AG09319 (cell line): ENCODE measurements at regions not wholly inside any gene's neighbourhood (a gene's known extent, or its start where the extent isn't known, plus 50 kb on each side); places are given as distances from the start of the nearest gene placed in this dataset.

Experiments used
- DNase-seq: peaks from one replicate; pipeline ENCODE4 v3.0.0-alpha.2; 2010; ENCODE audit warnings: low read depth; ENCODE audit errors: extremely low read depth
- TF ChIP-seq, protein P1 (sequence below): IDR thresholded peaks from 2 replicates; pipeline ENCODE4 v1.5.1; 2011; ENCODE audit warnings: low read depth, mild to moderate bottlenecking, inconsistent platforms, low read length, moderate library complexity

DNA sequence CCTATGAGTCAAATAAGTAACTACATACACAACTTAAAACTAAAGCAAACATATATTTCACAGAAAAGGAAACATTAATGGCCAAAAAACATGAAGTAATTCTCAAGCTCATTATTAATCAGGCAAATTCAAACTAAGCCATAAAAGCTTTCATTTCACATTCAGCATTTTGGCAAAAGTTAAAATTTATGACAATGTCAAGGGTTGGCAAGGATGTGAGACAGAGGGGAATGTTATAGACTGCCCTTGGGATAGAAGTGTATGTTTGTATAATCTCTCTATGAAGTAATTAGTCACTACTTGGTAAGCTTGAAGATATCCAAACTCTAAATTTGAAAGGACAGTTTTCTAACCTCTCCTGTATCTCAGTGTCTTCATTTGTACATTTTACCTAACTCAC, 539.4 kb downstream of the RIT2 start:
- no peak for DNase-seq
- TF ChIP-seq, protein P1, sequence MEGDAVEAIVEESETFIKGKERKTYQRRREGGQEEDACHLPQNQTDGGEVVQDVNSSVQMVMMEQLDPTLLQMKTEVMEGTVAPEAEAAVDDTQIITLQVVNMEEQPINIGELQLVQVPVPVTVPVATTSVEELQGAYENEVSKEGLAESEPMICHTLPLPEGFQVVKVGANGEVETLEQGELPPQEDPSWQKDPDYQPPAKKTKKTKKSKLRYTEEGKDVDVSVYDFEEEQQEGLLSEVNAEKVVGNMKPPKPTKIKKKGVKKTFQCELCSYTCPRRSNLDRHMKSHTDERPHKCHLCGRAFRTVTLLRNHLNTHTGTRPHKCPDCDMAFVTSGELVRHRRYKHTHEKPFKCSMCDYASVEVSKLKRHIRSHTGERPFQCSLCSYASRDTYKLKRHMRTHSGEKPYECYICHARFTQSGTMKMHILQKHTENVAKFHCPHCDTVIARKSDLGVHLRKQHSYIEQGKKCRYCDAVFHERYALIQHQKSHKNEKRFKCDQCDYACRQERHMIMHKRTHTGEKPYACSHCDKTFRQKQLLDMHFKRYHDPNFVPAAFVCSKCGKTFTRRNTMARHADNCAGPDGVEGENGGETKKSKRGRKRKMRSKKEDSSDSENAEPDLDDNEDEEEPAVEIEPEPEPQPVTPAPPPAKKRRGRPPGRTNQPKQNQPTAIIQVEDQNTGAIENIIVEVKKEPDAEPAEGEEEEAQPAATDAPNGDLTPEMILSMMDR = no peak

DNA sequence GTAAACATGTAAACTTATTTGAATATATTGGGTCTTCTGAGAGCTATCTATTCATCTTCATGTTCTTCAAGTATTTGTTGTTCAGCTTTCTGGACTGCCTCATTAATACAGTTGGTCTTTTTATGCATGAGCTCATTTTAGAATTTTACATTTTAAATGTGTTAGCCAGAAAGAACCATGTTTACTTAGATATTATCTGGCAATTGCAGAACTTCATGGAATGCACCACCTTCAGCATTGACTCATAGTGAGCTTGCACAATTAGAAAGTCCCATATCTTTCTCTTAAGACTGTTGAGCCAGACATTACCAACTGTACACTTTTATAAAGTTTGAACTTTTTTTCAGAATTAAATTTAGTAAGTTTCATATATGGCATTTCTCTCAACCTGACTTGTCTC, 536.7 kb downstream of the RIT2 start:
- TF ChIP-seq, protein P1 = no peak
- no peak for DNase-seq

DNA sequence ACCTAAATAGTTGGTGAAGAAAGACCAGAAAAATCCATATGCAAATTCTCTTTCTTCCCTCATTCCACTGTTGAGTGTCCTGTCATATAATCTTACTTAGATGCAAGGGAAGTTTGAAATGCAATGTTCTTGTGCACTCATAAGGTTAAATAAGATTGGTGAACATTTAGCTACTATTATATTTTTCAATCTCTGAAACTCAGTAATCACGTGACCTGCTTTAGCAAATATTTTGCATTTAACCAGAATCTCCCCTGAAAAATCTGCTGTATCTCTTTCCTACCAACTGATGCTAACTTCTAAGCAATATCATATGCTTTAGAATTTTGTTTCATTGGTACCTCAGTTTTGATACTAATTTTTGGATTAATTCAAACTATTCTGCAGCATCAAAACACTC, 533.2 kb downstream of the RIT2 start:
- DNase-seq = no peak
- TF ChIP-seq, protein P1 = no peak

DNA sequence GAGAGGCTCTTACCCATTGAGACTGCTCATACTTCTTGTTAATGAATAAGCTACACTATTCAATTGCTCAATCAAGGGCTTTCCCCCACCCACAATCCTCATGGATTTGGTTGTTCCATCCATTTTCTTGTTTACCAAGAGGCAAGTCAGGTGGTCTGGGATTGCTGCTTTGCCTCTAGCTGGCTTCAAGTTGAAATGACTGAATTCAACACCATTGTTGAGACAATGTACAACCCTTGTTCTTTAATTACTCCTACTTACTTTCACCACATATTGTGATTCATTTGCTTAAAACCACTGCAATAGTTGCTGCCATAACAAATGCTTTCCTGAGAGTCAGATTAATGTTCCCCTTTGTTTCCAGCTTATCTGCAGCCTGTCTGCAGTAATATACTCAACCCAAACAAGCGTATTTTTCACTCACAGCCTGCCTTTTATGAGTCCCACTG, 532.2 kb downstream of the RIT2 start:
- TF ChIP-seq, protein P1 = no peak
- no peak for DNase-seq

DNA sequence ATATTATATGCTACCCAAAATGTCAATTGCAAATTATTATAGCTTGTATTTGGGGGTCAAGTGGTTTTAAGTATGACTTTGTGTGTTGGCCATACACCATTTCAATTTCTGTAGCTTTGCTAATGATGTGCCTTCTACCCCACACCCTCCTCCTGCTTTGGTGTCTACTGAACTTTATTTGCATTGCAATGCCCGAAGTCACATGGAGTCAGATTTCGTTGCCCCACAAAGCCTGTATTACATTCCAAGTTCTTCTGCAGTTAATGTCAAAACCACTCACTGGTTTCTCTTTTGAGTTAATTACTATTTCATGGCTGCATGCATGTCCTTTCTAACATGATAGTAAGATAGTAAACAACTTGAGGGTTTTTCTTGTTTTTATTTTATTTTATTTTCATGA, 528.9 kb downstream of the RIT2 start:
- DNase-seq = no peak
- TF ChIP-seq, protein P1 = no peak

DNA sequence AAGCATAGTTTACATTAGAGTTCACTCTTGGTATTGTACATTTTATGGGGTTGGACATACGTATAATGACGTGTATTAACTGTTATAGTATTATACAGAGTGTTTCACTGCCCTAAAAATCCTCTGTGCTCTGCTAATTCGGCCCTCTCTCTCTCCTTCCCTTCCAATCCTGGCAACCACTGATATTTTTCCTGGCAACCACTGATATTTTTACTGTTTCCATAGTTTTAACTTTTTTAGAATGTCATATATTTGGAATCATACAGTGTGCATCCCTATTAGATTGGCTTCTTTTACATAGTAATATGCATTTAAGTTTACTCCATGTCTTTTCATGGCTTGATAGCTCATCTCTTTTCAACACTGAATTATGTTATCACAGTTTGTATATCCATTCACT, 526.7 kb downstream of the RIT2 start:
- TF ChIP-seq, protein P1 = no peak

DNA sequence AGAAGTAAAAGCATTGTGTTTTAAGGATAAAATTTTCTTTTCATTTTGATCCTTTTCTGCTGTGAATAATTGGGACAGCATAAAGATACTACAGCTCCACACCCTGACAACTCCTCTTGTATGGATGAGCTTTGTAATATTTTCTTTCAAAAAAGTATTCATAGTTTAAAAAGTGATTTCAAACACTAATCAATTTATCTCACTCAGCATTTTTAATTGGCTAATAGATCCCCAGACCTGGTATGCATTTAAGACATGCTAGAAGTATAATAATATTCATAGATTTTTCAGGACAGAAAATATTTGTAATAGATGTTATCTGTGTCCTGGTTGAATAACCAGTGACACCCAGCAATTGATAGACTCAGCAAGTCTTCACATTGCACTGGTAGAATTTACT, 510.7 kb downstream of the RIT2 start:
- TF ChIP-seq, protein P1 = no peak
- no peak for DNase-seq

More for the DNA sequence above, 526.7 kb downstream of the RIT2 start:
- no peak for DNase-seq
